Hematopoietic multipotent progenitor cell (in vitro differentiated cells): ENCODE measurements at regions not wholly inside any gene's neighbourhood (a gene's known extent, or its start where the extent isn't known, plus 50 kb on each side); places are given as distances from the start of the nearest gene placed in this dataset.

ENCODE experiments used
- DNase-seq, 3 donors: peaks; one replicate each; pipeline ENCODE4 v3.0.0-alpha.2; 2011 to 2015; ENCODE audit warnings: low read depth in 2 of 3, low spot score in 2 of 3

- no peak for DNase-seq
Measured at GRCh38 chr1:96992871-96993270, 271.3 kb downstream of the PTBP2 start.

GRCh38 chr1:96995351-96995750 is 273.8 kb downstream of the PTBP2 start:
- DNase-seq, result no peak

- no peak for DNase-seq
Measured at GRCh38 chr1:96996001-96996400, 274.4 kb downstream of the PTBP2 start.

GRCh38 chr1:96997717-96998116 is 276.1 kb downstream of the PTBP2 start:
- peak in 1 of 3 donors; percentile 15 for DNase-seq

- DNase-seq, result no peak
Measured at GRCh38 chr1:96998466-96998865, 276.9 kb downstream of the PTBP2 start.

- no peak for DNase-seq
Measured at GRCh38 chr1:96999191-96999590, 277.6 kb downstream of the PTBP2 start.

- no peak for DNase-seq
Measured at GRCh38 chr1:97004054-97004453, 282.5 kb downstream of the PTBP2 start.

- no peak for DNase-seq
Measured at GRCh38 chr1:97004743-97005142, 283.2 kb downstream of the PTBP2 start.

GRCh38 chr1:97006044-97006661 is 284.6 kb downstream of the PTBP2 start:
- DNase-seq, result peak in 2 of 3 donors; percentile 1 to 67

- no peak for DNase-seq
Measured at GRCh38 chr1:97007840-97008604, 286.4 kb downstream of the PTBP2 start.

GRCh38 chr1:97010566-97011264 is 289.1 kb downstream of the PTBP2 start:
- no peak for DNase-seq

GRCh38 chr1:97013136-97013535 is 291.6 kb downstream of the PTBP2 start:
- no peak for DNase-seq

GRCh38 chr1:97013941-97014340 is 292.4 kb downstream of the PTBP2 start:
- no peak for DNase-seq

- DNase-seq, result no peak
Measured at GRCh38 chr1:97014426-97014825, 292.8 kb downstream of the PTBP2 start.

- DNase-seq, result no peak
Measured at GRCh38 chr1:97017895-97018294, 296.3 kb downstream of the PTBP2 start.
